ENCODE measurements at regions not wholly inside any gene's neighbourhood (a gene's known extent, or its start where the extent isn't known, plus 50 kb on each side); places are given as distances from the start of the nearest gene placed in this dataset.
A peak's percentile ranks its signal among the peaks of the same experiment; 100 is the strongest.

GRCh38 chr3:177569875-177570657 is 372.8 kb upstream of the TBL1XR1 start:
- DNase-seq (ENCODE audit: low spot score) = no peak

DNA sequence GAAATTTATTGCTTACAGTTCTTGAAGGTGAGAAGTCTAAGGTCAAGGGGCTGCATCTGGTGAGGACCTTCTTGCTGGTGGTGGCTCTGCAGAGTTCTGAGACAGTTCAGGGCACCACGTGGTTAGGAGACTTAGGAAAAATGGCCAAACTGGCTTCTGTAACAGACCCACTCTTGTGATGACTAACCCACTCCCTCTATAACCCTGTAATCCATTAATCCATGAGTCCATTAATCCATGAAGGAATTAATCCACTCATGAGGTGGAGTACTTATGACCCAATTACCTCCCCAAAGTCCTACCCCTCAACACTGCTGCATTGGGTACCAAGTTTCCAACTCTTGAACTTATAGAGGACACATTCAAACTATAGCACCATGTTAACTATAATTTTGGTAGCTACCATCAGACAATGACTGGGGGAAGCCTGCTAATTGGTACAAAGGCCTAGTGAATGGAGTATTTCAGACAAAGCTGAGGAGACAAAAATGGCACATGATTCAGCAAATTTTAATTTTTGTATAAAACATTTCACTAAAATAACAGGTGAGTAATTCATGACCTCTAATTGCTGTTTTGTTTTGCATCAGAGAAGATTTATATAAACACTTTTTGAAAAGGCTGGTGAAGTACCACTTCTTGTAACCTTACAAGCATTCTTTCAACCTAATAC is 374.1 kb upstream of the TBL1XR1 start:
- no peak for DNase-seq (ENCODE audit: low spot score)

GRCh38 chr3:177571944-177572315 is 374.6 kb upstream of the TBL1XR1 start:
- DNase-seq (ENCODE audit: low spot score) = no peak

- DNase-seq (ENCODE audit: low spot score) = no peak
These were observed 377.1 kb upstream of the TBL1XR1 start for GRCh38 chr3:177574222-177574856.

GRCh38 chr3:177576746-177577145 is 379.5 kb upstream of the TBL1XR1 start:
- DNase-seq (ENCODE audit: low spot score) = no peak

DNA sequence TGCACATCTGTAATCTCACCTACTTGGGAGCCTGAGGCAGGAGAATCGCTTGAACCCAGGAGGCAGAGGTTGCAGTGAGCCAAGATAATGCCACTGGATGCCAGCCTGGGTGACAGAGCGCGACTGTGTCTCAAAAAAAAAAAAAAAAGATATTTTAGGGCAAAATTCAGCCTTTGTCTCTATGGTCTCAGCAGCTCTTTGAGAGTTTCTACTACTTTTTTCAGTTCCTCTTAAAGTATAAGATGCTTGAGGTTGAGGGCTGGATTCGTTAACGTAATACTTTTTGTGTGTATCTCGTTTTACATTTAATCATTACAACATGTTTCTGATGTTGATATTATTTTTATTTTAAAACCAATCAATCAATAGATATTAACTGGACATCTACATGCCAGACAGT is 381.2 kb upstream of the TBL1XR1 start:
- no peak for DNase-seq (ENCODE audit: low spot score)

GRCh38 chr3:177579419-177579818 is 382.1 kb upstream of the TBL1XR1 start:
- DNase-seq (ENCODE audit: low spot score) = no peak

GRCh38 chr3:177580437-177580836 is 383.2 kb upstream of the TBL1XR1 start:
- DNase-seq (ENCODE audit: low spot score) = no peak

DNA sequence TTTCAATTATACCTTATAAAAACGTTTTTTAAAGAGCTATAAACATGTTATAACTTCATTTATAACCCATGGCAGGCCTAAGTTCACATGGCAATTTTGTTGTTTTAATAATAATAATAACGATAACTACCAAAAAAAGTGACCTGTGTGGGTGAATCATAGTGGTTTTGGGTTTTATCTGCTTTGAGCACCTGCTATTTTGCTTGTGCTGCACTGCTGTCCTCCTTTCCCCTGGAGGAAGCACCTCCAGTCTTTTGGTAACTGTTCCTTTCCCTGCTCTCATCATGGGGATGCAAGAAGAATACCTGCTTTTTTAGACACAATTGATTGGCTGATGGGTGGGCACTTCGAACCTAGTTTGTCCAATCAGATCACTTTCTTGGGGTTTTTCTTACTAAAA is 388.0 kb upstream of the TBL1XR1 start:
- DNase-seq (ENCODE audit: low spot score) = no peak

GRCh38 chr3:177589041-177589650 is 391.9 kb upstream of the TBL1XR1 start:
- DNase-seq (ENCODE audit: low spot score) = no peak

GRCh38 chr3:177589911-177590381 is 392.7 kb upstream of the TBL1XR1 start:
- no peak for DNase-seq (ENCODE audit: low spot score)

GRCh38 chr3:177590826-177591225 is 393.5 kb upstream of the TBL1XR1 start:
- peak; percentile 52 for DNase-seq (ENCODE audit: low spot score)

DNA sequence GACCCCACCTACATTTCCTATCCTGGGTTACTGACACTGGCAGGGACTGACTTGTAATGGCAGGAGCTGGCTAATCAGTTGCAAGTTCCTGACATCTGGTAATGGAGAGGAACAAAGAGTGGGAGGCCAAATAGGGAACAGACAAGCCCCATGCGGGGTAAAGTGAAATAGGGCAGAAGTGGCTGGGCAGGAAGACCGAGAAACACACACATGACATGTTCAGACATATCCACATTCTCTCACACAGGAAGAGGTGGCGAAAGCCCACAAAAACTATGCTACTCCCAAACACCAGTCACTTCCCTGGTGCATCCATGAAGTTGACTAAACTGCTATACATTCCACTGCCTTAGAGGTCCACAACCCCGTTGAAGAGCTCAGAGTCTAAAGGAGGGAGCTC is 394.1 kb upstream of the TBL1XR1 start:
- peak; percentile 14 for DNase-seq (ENCODE audit: low spot score)

DNA sequence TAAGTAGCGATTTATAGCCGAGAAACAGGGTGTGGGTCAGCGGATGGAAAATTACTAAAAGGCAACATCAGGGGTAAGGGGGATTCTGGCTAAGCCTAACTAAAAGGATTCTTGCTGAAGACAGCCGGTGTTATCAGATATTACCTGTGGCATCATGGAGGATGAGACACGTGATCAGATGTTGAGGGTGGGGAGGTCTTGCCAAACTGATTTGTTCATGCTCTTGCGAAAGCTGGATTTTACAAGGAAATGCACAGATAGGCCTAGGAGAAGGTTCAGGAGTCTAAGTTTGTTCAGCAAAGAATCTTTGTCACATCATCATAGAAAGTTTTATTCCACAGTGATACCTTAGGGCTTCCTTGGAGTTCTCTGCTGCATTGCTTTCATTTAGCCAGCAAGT is 396.8 kb upstream of the TBL1XR1 start:
- DNase-seq (ENCODE audit: low spot score) = no peak

DNA sequence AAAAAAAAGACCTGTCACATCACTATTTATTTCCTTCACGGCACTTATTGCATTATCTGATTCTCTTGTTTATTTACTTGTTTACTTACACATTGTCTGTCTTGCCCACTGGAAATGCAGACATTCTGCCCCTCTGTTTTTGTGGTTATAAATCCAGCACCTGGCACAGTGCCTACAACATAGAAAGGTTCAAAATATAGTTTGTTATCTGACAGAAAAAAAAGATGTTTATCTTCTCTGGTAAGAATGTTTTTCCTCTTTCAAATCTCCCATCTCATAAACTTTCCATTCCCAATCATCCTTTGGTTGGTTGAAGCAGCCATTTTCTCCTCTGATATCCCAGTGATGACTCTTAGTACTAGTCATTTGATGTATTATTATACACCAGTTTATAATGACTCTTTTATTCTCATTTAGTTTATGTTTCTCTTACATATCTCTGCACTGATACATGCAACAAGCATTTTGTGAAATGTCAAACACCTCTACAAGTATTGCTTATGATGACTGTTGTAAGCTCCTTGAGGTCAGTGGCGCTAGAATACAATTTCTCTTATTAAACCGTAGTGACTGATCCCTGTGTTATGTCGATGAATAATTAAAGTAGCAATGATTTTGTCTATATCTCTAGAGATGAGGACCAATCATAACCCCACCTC is 398.4 kb upstream of the TBL1XR1 start:
- no peak for DNase-seq (ENCODE audit: low spot score)

DNA sequence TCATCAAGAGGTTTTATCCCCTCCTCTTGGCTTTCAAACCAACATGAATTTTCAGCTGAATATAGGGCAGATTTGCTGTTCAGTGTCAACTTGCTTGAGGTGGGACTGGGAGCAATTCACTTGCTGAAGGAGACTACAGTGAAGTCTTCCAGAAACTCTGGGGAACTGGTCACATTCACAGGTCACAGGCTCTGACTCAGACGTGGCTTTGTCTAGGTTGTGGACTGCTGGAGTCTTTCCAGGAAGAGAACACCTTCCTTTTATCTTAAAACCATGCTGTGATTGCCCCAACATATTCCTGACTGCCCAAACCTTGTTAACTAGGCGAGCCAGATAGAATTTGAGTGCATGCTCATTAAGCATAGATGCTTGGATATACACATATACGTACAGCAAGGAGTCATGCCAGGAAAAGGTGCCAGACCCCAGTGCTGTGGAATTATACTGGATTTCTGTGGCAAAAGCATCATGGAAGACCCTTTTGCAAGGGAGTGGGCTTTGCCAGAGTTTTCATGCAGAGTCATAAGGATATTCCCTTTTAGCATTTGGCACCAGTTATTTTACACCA is 399.1 kb upstream of the TBL1XR1 start:
- no peak for DNase-seq (ENCODE audit: low spot score)

- DNase-seq (ENCODE audit: low spot score) = peak; percentile 34
These were observed 399.6 kb upstream of the TBL1XR1 start for GRCh38 chr3:177596816-177597271.

- DNase-seq (ENCODE audit: low spot score) = peak; percentile 68
These were observed 400.2 kb upstream of the TBL1XR1 start for GRCh38 chr3:177597311-177598096.

- DNase-seq (ENCODE audit: low spot score) = peak; percentile 52
These were observed 401.0 kb upstream of the TBL1XR1 start for GRCh38 chr3:177598097-177598833.

GRCh38 chr3:177599326-177599725 is 402.0 kb upstream of the TBL1XR1 start:
- no peak for DNase-seq (ENCODE audit: low spot score)

Data from cerebellar cortex (tissue), 1 donor.